WTC11 (cell line): ENCODE measurements at regions not wholly inside any gene's neighbourhood (a gene's known extent, or its start where the extent isn't known, plus 50 kb on each side); places are given as distances from the start of the nearest gene placed in this dataset.

ENCODE experiments used
- ATAC-seq: fragments of 200-7000 bp; cut with Tn5 transposase; 2 replicates; pipeline ENCODE4 v1.10.0; 2021; ENCODE audit warnings: mild to moderate bottlenecking, moderate library complexity
- CTCF ChIA-PET: fragments of 300-600 bp; sonication (Branson Sonifier 250); formaldehyde crosslinking; loops from one replicate; lab custom pipeline; 2021; ENCODE audit warnings: antibody characterized with exemption; lab: Charles Lee
- POLR2A ChIA-PET: fragments of 350-600 bp; sonication (Branson Sonifier 250); formaldehyde crosslinking; loops from one replicate; lab custom pipeline; 2021; ENCODE audit warnings: antibody characterized with exemption; lab: Charles Lee
- DNase-seq: peaks from one replicate; pipeline ENCODE4 v3.0.0; 2021; ENCODE audit warnings: low spot score
- H3K27ac Mint-ChIP-seq: 2 replicates; pipeline ENCODE4 v1.8.0; 2021; ENCODE audit warnings: mixed read lengths
- H3K27me3 Mint-ChIP-seq: 2 replicates; pipeline ENCODE4 v1.8.0; 2021; ENCODE audit warnings: low read depth, mild to moderate bottlenecking, moderate library complexity, mixed read lengths
- H3K36me3 Mint-ChIP-seq: 2 replicates; pipeline ENCODE4 v1.8.0; 2021; ENCODE audit warnings: mixed read lengths
- H3K4me1 Mint-ChIP-seq: 2 replicates; pipeline ENCODE4 v1.8.0; 2022; ENCODE audit warnings: mixed read lengths
- H3K4me3 Mint-ChIP-seq: 2 replicates; pipeline ENCODE4 v1.8.0; 2021; ENCODE audit warnings: mild to moderate bottlenecking, moderate library complexity, mixed read lengths
- H3K9me3 Mint-ChIP-seq: 2 replicates; pipeline ENCODE4 v1.8.0; 2021; ENCODE audit warnings: mixed read lengths
- AFF4 ChIP-seq: sonication (generic); formaldehyde crosslinking; IDR thresholded peaks from 2 replicates; pipeline ENCODE4 v1.8.1; 2023; ENCODE audit warnings: mild to moderate bottlenecking, missing genetic modification reagents, borderline replicate concordance
- ATF2 ChIP-seq: sonication (generic); formaldehyde crosslinking; IDR thresholded peaks from 2 replicates; pipeline ENCODE4 v1.8.1; 2022; ENCODE audit warnings: low read depth, missing genetic modification reagents, borderline replicate concordance
- ATF3 ChIP-seq: sonication (generic); formaldehyde crosslinking; conservative IDR thresholded peaks from 2 replicates; pipeline ENCODE4 v1.8.1; 2022; ENCODE audit warnings: mild to moderate bottlenecking, missing genetic modification reagents
- ATF6 ChIP-seq: sonication (generic); formaldehyde crosslinking; IDR thresholded peaks from 2 replicates; pipeline ENCODE4 v1.8.1; 2023; ENCODE audit warnings: mild to moderate bottlenecking, missing genetic modification reagents
- EMX1 ChIP-seq: fragments of 250-450 bp; sonication (Bioruptor Pico); IDR thresholded peaks from 2 replicates; pipeline ENCODE4 v1.8.0; 2021; ENCODE audit warnings: mild to moderate bottlenecking
- ESRRA ChIP-seq: sonication (generic); formaldehyde crosslinking; IDR thresholded peaks from 2 replicates; pipeline ENCODE4 v1.8.1; 2022; ENCODE audit warnings: mild to moderate bottlenecking, missing genetic modification reagents, borderline replicate concordance
- FOXP1 ChIP-seq: sonication (generic); formaldehyde crosslinking; IDR thresholded peaks from 2 replicates; pipeline ENCODE4 v1.8.0; 2022; ENCODE audit warnings: missing genetic modification reagents, mild to moderate bottlenecking, moderate library complexity, borderline replicate concordance
- GRHL2 ChIP-seq: fragments of 250-450 bp; sonication (Bioruptor Pico); IDR thresholded peaks from 2 replicates; pipeline ENCODE4 v1.8.0; 2022; ENCODE audit warnings: mild to moderate bottlenecking, moderate library complexity; ENCODE audit not compliant: insufficient replicate concordance, severe bottlenecking
- HMGA2 ChIP-seq: fragments of 250-450 bp; sonication (Bioruptor Pico); IDR thresholded peaks from 2 replicates; pipeline ENCODE4 v1.4.0; 2021; ENCODE audit warnings: mild to moderate bottlenecking, moderate library complexity
- HMGXB4 ChIP-seq: sonication (generic); formaldehyde crosslinking; IDR thresholded peaks from 2 replicates; pipeline ENCODE4 v1.8.1; 2023; ENCODE audit warnings: mild to moderate bottlenecking, moderate library complexity, missing genetic modification reagents
- NFATC4 ChIP-seq: fragments of 250-450 bp; sonication (Bioruptor Pico); IDR thresholded peaks from 2 replicates; pipeline ENCODE4 v1.9.0; 2021; ENCODE audit warnings: mild to moderate bottlenecking
- NFYB ChIP-seq: sonication (generic); formaldehyde crosslinking; conservative IDR thresholded peaks from 2 replicates; pipeline ENCODE4 v1.8.0; 2022; ENCODE audit warnings: low read depth, missing genetic modification reagents
- NR1H2 ChIP-seq: sonication (generic); formaldehyde crosslinking; IDR thresholded peaks from 2 replicates; pipeline ENCODE4 v1.9.0; 2021; ENCODE audit warnings: mild to moderate bottlenecking, moderate library complexity, missing genetic modification reagents
- PRDM15 ChIP-seq: sonication (generic); formaldehyde crosslinking; IDR thresholded peaks from 2 replicates; pipeline ENCODE4 v1.8.0; 2022; ENCODE audit warnings: missing genetic modification reagents
- TCF7 ChIP-seq: sonication (generic); formaldehyde crosslinking; IDR thresholded peaks from 2 replicates; pipeline ENCODE4 v1.8.0; 2022; ENCODE audit warnings: mild to moderate bottlenecking, low read depth, missing genetic modification reagents, moderate library complexity
- TEAD4 ChIP-seq: sonication (generic); formaldehyde crosslinking; IDR thresholded peaks from 2 replicates; pipeline ENCODE4 v1.8.0; 2022; ENCODE audit warnings: mild to moderate bottlenecking, missing genetic modification reagents
- ZNF396 ChIP-seq: fragments of 250-450 bp; sonication (Bioruptor Pico); IDR thresholded peaks from 2 replicates; pipeline ENCODE4 v1.8.0; 2021; ENCODE audit warnings: mild to moderate bottlenecking, moderate library complexity, borderline replicate concordance
- ZNF423 ChIP-seq: fragments of 250-450 bp; sonication (Bioruptor Pico); IDR thresholded peaks from 2 replicates; pipeline ENCODE4 v2.1.2; 2022; ENCODE audit warnings: mild to moderate bottlenecking, moderate library complexity
- ZNF425 ChIP-seq: fragments of 250-450 bp; sonication (Bioruptor Pico); conservative IDR thresholded peaks from 2 replicates; pipeline ENCODE4 v1.9.0; 2021; ENCODE audit warnings: mild to moderate bottlenecking
- ZNF671 ChIP-seq: fragments of 250-450 bp; sonication (Bioruptor Pico); IDR thresholded peaks from 2 replicates; pipeline ENCODE4 v1.8.0; 2021; ENCODE audit warnings: mild to moderate bottlenecking

GRCh38 chr1:221565711-221566110, 176.2 kb downstream of the DUSP10 start:
- Mint-ChIP-seq H3K4me3 (no peak overlapping the region), H3K9me3 (no peaks in the 10 kb centered on the region), H3K27me3 (no peaks in the 10 kb centered on the region), H3K4me1 (peaks cover 14% of the 10 kb centered on the region), H3K36me3 (no peaks in the 10 kb centered on the region), H3K27ac (no peak overlapping the region)
- CTCF ChIA-PET, result no interaction called here
- DNase-seq (no peak), ATAC-seq (no peak)
- no peak for TF ChIP-seq FOXP1 (CRISPR knock-in tag)
- no peak for TF ChIP-seq ZNF396 (CRISPR knock-in tag)
- no peak for TF ChIP-seq PRDM15 (CRISPR knock-in tag)
- TF ChIP-seq ZNF423 (CRISPR knock-in tag), result no peak
- TF ChIP-seq EMX1 (CRISPR knock-in tag), result no peak
- no peak for TF ChIP-seq TCF7 (CRISPR knock-in tag)
- no peak for TF ChIP-seq ZNF425 (CRISPR knock-in tag)
- no peak for TF ChIP-seq NR1H2 (CRISPR knock-in tag)
- POLR2A ChIA-PET, result no interaction called here

GRCh38 chr1:221567859-221568507, 173.9 kb downstream of the DUSP10 start:
- no peak overlapping the region for H3K4me3 Mint-ChIP-seq
- ATAC-seq, result no peak
- CTCF ChIA-PET, result no interaction called here
- H3K27ac Mint-ChIP-seq, result no peak overlapping the region
- no peaks in the 10 kb centered on the region for H3K36me3 Mint-ChIP-seq
- H3K27me3 Mint-ChIP-seq, result no peaks in the 10 kb centered on the region
- DNase-seq, result no peak
- H3K4me1 Mint-ChIP-seq, result peaks cover 14% of the 10 kb centered on the region
- H3K9me3 Mint-ChIP-seq, result no peaks in the 10 kb centered on the region
- POLR2A ChIA-PET, result no interaction called here
- TF ChIP-seq ZNF671 (CRISPR knock-in tag) (no peak), NFYB (CRISPR knock-in tag) (no peak), ATF6 (no peak), HMGA2 (no peak), NFATC4 (no peak), HMGXB4 (no peak), TEAD4 (CRISPR knock-in tag) (no peak), ESRRA (CRISPR knock-in tag) (no peak), GRHL2 (CRISPR knock-in tag) (no peak), ATF2 (CRISPR knock-in tag) (no peak), ATF3 (no peak), AFF4 (CRISPR knock-in tag) (no peak)
